GM19240 (cell line): ENCODE measurements at regions not wholly inside any gene's neighbourhood (a gene's known extent, or its start where the extent isn't known, plus 50 kb on each side); places are given as distances from the start of the nearest gene placed in this dataset.

ENCODE experiments used
- DNase-seq: peaks from one replicate; pipeline ENCODE4 v3.0.0; 2011; ENCODE audit warnings: low spot score; ENCODE audit not compliant: insufficient read length

DNA sequence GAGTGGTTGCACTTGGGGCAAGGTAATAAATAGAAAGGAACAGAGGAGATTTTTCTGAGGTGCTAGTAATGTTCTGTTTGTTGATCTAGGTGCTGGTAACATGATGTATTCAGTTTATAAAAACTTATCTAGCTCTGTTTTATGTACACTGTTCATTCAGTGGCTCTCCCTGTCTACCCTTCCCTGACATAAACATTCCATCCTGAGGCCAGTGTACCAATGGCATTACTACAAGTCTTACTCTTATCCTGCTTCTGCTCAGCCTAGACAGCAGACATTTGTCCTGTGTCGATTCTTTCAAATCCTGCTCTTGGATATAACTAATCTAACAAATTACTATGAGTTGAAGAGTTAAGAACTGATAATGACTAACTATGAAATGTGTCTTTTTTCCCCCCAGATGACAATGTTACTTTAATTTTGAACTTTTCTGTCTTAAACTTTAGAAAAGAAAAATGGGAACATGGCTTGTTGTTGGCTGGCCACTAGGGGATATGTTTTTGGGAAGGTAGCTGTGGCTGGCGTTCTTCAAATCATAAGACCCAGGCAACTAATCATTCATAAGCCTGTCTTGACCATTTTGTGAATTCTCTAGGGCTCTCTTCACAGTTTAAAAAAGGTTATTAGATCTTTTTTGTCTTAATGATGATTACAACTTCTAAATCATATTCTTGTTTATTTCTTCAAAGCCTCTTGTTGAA lies 390.9 kb downstream of the PBX1 start:
- DNase-seq = no peak

DNA sequence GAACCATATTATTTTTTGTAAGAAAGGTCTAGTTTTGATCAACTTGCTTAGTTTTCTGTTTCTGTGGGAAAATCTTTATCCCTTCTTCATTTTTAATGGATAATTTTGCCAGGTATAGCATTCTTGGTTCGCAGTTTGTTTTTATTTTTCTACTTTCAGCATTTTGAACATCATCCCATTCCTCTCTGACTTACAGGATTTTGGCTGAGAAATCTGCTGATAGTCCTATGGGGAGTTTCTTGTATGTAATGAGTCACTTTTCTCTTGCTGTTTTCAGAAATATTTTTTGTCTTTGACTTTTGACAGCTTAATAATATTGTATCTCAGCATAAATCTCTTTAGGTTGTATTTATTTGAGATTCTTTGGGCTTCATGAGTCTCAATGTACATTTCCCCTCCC lies 389.1 kb downstream of the PBX1 start:
- no peak for DNase-seq

GRCh38 chr1:164937291-164937690 lies 378.3 kb downstream of the PBX1 start:
- DNase-seq = no peak

- DNase-seq = no peak
Measured at GRCh38 chr1:164932580-164932979, 373.6 kb downstream of the PBX1 start.

DNA sequence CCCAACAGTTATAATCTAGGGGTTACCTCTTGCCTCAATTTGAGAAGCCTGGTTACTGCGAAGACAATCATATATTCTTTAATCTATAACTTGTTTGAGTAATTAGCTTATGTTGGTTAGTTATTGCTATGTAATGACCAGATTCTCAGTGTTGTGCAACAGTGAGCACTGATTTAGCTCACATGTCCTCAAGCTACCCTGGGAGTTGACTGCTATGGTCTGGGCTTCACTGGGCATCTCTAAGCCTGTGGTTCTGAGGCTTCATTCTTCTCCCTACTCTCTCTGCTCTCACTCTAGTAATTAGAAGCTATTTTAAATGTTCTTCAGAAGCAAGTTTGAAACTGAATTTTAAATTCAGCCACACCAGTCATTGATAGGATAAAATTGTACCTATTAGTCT lies 371.8 kb downstream of the PBX1 start:
- no peak for DNase-seq

DNA sequence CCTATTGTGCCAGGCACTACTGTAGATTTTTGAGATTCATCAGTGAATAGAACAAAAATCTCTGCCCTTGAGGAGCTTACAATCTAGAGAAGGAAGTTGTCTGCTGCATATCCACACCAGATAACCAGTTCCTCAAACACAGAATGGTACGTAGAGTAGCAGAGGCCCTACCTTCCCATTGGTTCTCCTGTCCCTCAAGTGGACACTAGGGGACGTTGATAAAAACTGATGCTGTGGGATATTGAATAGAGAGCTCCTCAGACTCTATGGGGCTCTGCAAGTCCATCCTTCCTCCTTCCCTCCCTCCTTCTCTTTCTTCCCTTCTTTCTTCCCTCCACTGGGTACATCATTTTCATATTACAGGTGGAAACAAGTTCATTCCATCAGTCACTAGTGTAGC lies 371.3 kb downstream of the PBX1 start:
- DNase-seq = no peak

DNA sequence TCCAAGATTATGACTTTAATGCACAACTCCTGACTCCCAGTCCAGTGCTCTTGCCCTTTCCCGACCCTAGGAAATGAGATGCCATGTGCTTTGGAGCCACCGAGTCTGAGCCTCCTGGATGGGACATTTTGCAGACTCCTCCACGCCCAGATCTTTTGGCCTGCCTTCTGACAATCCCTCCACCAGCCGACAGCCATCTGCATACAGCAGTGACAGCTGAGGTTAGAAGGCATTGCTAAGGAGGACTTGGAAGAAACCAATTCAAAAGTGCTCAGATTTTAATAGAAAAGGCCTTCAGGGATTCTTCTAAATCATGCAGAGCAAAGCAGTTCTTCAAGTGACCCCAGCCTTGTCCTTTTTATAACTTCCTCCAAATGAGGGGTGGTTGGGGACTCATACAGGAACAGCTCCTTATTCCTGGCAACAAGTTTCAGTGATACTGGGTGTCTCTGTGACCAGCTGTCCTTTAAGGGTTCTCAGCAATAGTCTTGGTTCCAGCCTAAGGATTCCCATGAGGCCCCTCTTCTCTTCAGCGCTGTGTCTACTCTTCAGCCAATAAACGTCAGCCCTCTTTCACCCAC lies 369.3 kb downstream of the PBX1 start:
- no peak for DNase-seq

DNA sequence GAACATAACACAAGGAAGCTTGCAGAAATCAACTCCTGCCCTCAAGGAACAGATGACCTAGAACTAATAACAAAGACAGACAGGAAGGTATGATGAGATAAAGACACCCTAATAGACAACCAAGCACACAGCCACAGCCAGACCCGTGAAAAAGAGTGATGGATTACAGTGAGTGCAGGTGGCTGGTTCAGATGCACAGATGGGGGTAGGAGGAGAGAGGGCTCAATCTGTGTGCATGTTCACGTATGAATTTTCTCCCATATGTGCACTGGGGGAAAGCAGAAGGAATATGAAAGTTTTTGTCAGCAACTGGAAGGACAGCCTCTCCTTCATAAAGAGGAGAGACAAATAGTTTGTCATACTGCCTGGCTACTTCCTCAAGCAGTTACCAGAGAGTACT lies 367.1 kb downstream of the PBX1 start:
- DNase-seq = no peak

DNA sequence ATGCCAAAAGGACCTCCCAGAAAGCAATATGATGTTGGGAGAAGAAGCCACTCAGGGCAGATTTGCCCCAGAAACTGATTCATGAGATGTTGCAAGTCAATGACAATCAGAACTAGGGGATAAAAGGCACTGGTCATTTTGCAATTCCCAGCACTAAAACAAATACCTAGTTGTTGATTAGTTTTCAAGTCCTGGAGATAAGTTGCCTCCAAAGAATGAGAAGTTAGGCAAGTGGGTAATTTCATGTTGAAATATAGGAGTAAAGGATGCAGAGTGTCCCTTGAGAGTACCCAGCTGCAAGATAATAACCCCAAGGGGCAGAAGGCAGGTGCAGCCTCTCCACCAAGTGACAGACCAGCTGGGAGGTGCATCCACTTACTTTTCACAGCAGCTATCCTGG lies 363.6 kb downstream of the PBX1 start:
- no peak for DNase-seq

GRCh38 chr1:164921493-164921892 lies 362.5 kb downstream of the PBX1 start:
- DNase-seq = no peak

GRCh38 chr1:164918140-164918539 lies 359.2 kb downstream of the PBX1 start:
- DNase-seq = no peak

GRCh38 chr1:164914208-164914607 lies 355.2 kb downstream of the PBX1 start:
- DNase-seq = no peak

DNA sequence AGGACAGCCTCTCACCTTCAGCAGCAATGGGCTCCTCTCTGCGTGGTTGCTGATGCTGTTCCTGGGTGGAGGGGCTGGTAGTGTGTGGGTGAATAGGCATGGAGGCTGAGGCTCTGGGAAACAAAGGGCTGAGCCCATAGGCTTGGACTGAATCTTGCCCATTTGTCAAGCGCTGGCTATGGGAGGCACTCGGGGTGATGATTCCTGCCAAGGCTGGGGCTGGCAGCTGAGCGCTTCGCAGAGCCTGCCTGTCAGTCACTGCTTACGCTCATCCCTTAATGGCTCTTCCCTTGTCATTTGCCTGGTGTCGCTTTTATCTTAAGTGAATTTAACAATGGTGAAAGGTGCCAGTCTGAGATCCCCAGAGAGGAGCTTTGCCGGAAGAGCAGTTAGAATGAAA lies 353.3 kb downstream of the PBX1 start:
- DNase-seq = no peak

DNA sequence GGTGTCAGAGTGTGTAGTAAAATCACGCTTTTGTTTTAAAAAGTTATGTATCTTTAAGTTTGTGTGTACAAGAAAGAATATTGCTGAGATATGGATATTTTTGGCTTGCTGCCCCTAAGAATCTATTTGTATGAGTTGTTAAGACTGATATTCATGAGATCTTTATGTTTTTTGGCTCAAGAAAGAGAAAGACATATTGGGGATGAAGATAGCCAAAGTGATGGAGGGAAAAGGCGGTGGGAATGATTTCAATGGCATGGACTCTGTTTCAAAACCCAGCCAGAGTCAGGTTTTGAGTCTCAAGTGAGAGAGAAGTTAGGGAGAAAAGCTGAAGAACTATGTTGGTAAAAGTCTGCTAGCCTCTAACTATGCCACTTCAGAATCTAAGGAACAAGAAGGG lies 351.7 kb downstream of the PBX1 start:
- no peak for DNase-seq

GRCh38 chr1:164907666-164908065 lies 348.7 kb downstream of the PBX1 start:
- DNase-seq = no peak

- DNase-seq = no peak
Measured at GRCh38 chr1:164905869-164906268, 346.9 kb downstream of the PBX1 start.

DNA sequence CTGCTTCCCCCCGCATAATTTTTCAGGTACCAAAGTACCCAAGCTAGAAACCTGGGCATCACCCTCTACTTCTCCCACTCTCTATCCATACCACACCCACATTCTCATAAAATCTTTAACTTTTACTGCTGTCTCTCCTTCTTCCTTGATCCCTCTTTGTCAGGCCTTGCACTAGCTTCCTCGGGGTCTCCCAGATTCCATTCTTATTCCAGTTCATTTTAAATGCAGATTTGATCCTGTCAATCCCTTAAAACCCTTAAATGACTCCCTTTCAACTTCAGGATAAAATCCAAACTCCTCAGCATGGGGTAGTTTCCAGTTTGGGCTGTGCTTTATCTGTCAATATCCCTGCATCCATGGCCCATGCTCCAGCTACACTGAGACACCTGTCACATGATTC lies 343.5 kb downstream of the PBX1 start:
- DNase-seq = no peak
